GM12878 (cell line): ENCODE measurements at regions not wholly inside any gene's neighbourhood (a gene's known extent, or its start where the extent isn't known, plus 50 kb on each side); places are given as distances from the start of the nearest gene placed in this dataset.

Experiments used
- ATAC-seq: fragments of 200-7000 bp; cut with Tn5 transposase; 3 replicates; pipeline ENCODE4 v1.9.1; 2020; ENCODE audit warnings: mild to moderate bottlenecking, moderate library complexity
- BruUV-seq: library from RNA; stranded (reverse); fragments of 400-500 nt; replicated peaks from 2 replicates; lab custom pipeline; 2021; lab: Mats Ljungman, UMichigan
- CTCF ChIA-PET: fragments of 300-600 bp; sonication (Branson Sonifier 250); formaldehyde crosslinking; extraction: SDS; loops from one replicate; lab custom pipeline; 2021; ENCODE audit warnings: inconsistent platforms; lab: Yijun Ruan, JAX
- POLR2A ChIA-PET: fragments of 350-600 bp; formaldehyde crosslinking; extraction: SDS; loops from one replicate; lab custom pipeline; 2021; ENCODE audit warnings: inconsistent platforms; lab: Charles Lee
- RAD21 ChIA-PET: fragments of 300-600 bp; sonication (Branson Sonifier 250); formaldehyde crosslinking; loops from one replicate; lab custom pipeline; 2023; ENCODE audit warnings: antibody characterized with exemption; ENCODE audit not compliant: unreplicated experiment; lab: Charles Lee
- SMC1A ChIA-PET: fragments of 300-600 bp; sonication (Branson Sonifier 250); formaldehyde crosslinking; loops from one replicate; lab custom pipeline; 2023; ENCODE audit not compliant: unreplicated experiment, uncharacterized antibody; lab: Charles Lee
- DNase-seq: peaks from one replicate; pipeline ENCODE4 v3.0.0-alpha.2; 2011; ENCODE audit warnings: low read depth, low spot score
- FAIRE-seq: peaks from 3 replicates; lab custom pipeline; 2011; peaks lifted over from hg19 to GRCh38; lab: Jason Lieb, UNC
- H2AFZ ChIP-seq: 2 replicates; pipeline ENCODE4 v1.6.0; 2011; ENCODE audit warnings: low read depth, low read length, control low read depth; ENCODE audit not compliant: control insufficient read depth
- H3K27ac ChIP-seq: 2 replicates; pipeline ENCODE4 v1.5.1; 2011; ENCODE audit warnings: control low read depth; ENCODE audit not compliant: control insufficient read depth, insufficient read depth
- H3K27me3 ChIP-seq, 2 experiments: replicated peaks in 1 of 2; 2 replicates each; pipeline versions ENCODE4 v1.6.0 to v1.6.1; 2011; ENCODE audit warnings: low read length in 1 of 2; ENCODE audit not compliant: control insufficient read depth in 2 of 2, insufficient read depth in 2 of 2
- H3K36me3 ChIP-seq, 2 experiments: 2 replicates each; pipeline ENCODE4 v1.5.1; 2011; ENCODE audit warnings: low read length in 1 of 2; ENCODE audit not compliant: control insufficient read depth in 2 of 2, insufficient read depth in 2 of 2
- H3K4me1 ChIP-seq: 2 replicates; pipeline ENCODE4 v1.6.1; 2011; ENCODE audit warnings: mild to moderate bottlenecking, low read length, moderate library complexity, mixed read lengths; ENCODE audit not compliant: control insufficient read depth, insufficient read depth
- H3K4me2 ChIP-seq: 2 replicates; pipeline ENCODE4 v1.6.0; 2011; ENCODE audit warnings: control low read depth; ENCODE audit not compliant: control insufficient read depth, insufficient read depth
- H3K4me3 ChIP-seq: fragments of 200-600 bp; sonication (generic); 2 replicates; pipeline ENCODE4 v1.5.1; 2016
- H3K79me2 ChIP-seq: 2 replicates; pipeline ENCODE4 v1.6.0; 2011; ENCODE audit warnings: low read length; ENCODE audit not compliant: control insufficient read depth, insufficient read depth
- H3K9ac ChIP-seq: 2 replicates; pipeline ENCODE4 v1.8.0; 2011; ENCODE audit warnings: low read length, control low read depth, mixed read lengths; ENCODE audit not compliant: control insufficient read depth, insufficient read depth
- H3K9me3 ChIP-seq: replicated peaks from 3 replicates; pipeline ENCODE4 v1.5.1; 2011; ENCODE audit warnings: mild to moderate bottlenecking, low read length; ENCODE audit not compliant: control insufficient read depth, insufficient read depth
- H4K20me1 ChIP-seq: 2 replicates; pipeline ENCODE4 v1.6.0; 2011; ENCODE audit not compliant: control insufficient read depth, insufficient read depth
- EED ChIP-seq: sonication (generic); IDR thresholded peaks from 2 replicates; pipeline ENCODE4 v1.6.1; 2016; ENCODE audit warnings: antibody characterized with exemption, low read depth
- IKZF2 ChIP-seq, 2 experiments: fragments of 450-650 bp; IDR thresholded peaks; 2 replicates each; pipeline ENCODE4 v1.6.1; 2017; ENCODE audit warnings: mild to moderate bottlenecking in 2 of 2, moderate library complexity in 2 of 2
- MEF2B ChIP-seq: fragments of 450-650 bp; IDR thresholded peaks from 2 replicates; pipeline ENCODE4 v1.6.1; 2018; ENCODE audit warnings: mild to moderate bottlenecking, moderate library complexity; ENCODE audit not compliant: partially characterized antibody, poor library complexity, severe bottlenecking
- NFYB ChIP-seq: IDR thresholded peaks from 2 replicates; pipeline ENCODE4 v1.6.1; 2011; ENCODE audit warnings: low read depth, mild to moderate bottlenecking, low read length, improper control_type of control experiment, moderate library complexity; ENCODE audit not compliant: insufficient read depth
- REST ChIP-seq: IDR thresholded peaks from 2 replicates; pipeline ENCODE4 v1.6.1; 2012; ENCODE audit warnings: mild to moderate bottlenecking, low read depth, low read length
- SREBF2 ChIP-seq: IDR thresholded peaks from 2 replicates; pipeline ENCODE4 v1.6.1; 2012; ENCODE audit warnings: mild to moderate bottlenecking, low read length
- USF2 ChIP-seq: IDR thresholded peaks from 2 replicates; pipeline ENCODE4 v1.6.1; 2011; ENCODE audit warnings: low read depth, low read length, improper control_type of control experiment, borderline replicate concordance
- ZBTB4 ChIP-seq: fragments of 450-650 bp; formaldehyde crosslinking; IDR thresholded peaks from 2 replicates; pipeline ENCODE4 v1.4.0; 2022; ENCODE audit warnings: mild to moderate bottlenecking, moderate library complexity
- WGBS: methylation state at CpG from one replicate; pipeline ENCODE4 v1.1.6; 2016; ENCODE audit warnings: low lambda C conversion rate; ENCODE audit not compliant: insufficient replicate concordance, insufficient coverage; ENCODE audit errors: missing lambda C conversion rate; 5-methylcytosine and 5-hydroxymethylcytosine counted together
- in situ Hi-C: fragments of 300-500 bp; cut with MboI; formaldehyde crosslinking; loops from 9 replicates; pipeline ENCODE4 v1.14.3; 2018; ENCODE audit warnings: mixed read lengths
- intact Hi-C: fragments of 100-400 bp; cut with micrococcal nuclease; formaldehyde crosslinking; loops from one replicate; pipeline ENCODE4 v1.14.2; 2022; ENCODE audit not compliant: unreplicated experiment

- Histone ChIP-seq H3K79me2 (no peaks in the 10 kb centered on the region), H3K9ac (no peak overlapping the region), H3K9me3 (no peaks in the 10 kb centered on the region), H3K4me1 (no peaks in the 10 kb centered on the region), H3K4me3 (no peak overlapping the region), H4K20me1 (no peaks in the 10 kb centered on the region), H3K27me3 (no peaks in the 10 kb centered on the region), H3K4me2 (no peak overlapping the region), H3K36me3 (no peaks in the 10 kb centered on the region), H3K27ac (no peak overlapping the region), H2AFZ (no peak overlapping the region)
- ChIA-PET POLR2A (no interaction called here), SMC1A (interaction anchor here (0.8 to 0.9 kb wide), 2 partner anchors 8 to 1346 kb away, joined by 3 read pairs; no protein-coding TSS in a partner anchor), CTCF (no interaction called here), RAD21 (no interaction called here)
- 0% methylated on average over 1 of the region's 1 CpG for WGBS
- no peak for DNase-seq
- no peak for FAIRE-seq
- intact Hi-C loops (no loop called here), in situ Hi-C loops (no loop called here)
- TF ChIP-seq ZBTB4 (CRISPR knock-in tag), result no peak
- no peak for TF ChIP-seq REST
- TF ChIP-seq SREBF2, result no peak
- TF ChIP-seq IKZF2 (IDR thresholded peaks at IDR 0.05), result no peak
- TF ChIP-seq EED, result no peak
- TF ChIP-seq MEF2B, result no peak
- TF ChIP-seq USF2, result no peak
- TF ChIP-seq NFYB, result no peak
- ATAC-seq, result no peak
- no TSS peak for BruUV-seq
These were observed 473.5 kb downstream of the DNAH5 start for GRCh38 chr5:13470975-13471374.
